HCEC 1CT (cell line): ENCODE measurements at regions not wholly inside any gene's neighbourhood (a gene's known extent, or its start where the extent isn't known, plus 50 kb on each side); places are given as distances from the start of the nearest gene placed in this dataset.

Source experiments
- DNase-seq: peaks from one replicate; pipeline ENCODE4 v3.0.0-alpha.2; 2017

GRCh38 chr5:173744551-173744950 is 128.1 kb upstream of the BOD1 start:
- no peak for DNase-seq

GRCh38 chr5:173745123-173745522 is 128.7 kb upstream of the BOD1 start:
- DNase-seq = no peak

GRCh38 chr5:173745557-173745956 is 129.1 kb upstream of the BOD1 start:
- no peak for DNase-seq

GRCh38 chr5:173746047-173746646 is 129.7 kb upstream of the BOD1 start:
- DNase-seq = no peak

- no peak for DNase-seq
Measured at GRCh38 chr5:173747876-173748275, 131.4 kb upstream of the BOD1 start.

GRCh38 chr5:173750538-173751265 is 134.3 kb upstream of the BOD1 start:
- DNase-seq = no peak

GRCh38 chr5:173751266-173751600 is 134.8 kb upstream of the BOD1 start:
- DNase-seq = no peak

- no peak for DNase-seq
Measured at GRCh38 chr5:173752653-173753052, 135.5 kb upstream of the CPEB4 start.

DNA sequence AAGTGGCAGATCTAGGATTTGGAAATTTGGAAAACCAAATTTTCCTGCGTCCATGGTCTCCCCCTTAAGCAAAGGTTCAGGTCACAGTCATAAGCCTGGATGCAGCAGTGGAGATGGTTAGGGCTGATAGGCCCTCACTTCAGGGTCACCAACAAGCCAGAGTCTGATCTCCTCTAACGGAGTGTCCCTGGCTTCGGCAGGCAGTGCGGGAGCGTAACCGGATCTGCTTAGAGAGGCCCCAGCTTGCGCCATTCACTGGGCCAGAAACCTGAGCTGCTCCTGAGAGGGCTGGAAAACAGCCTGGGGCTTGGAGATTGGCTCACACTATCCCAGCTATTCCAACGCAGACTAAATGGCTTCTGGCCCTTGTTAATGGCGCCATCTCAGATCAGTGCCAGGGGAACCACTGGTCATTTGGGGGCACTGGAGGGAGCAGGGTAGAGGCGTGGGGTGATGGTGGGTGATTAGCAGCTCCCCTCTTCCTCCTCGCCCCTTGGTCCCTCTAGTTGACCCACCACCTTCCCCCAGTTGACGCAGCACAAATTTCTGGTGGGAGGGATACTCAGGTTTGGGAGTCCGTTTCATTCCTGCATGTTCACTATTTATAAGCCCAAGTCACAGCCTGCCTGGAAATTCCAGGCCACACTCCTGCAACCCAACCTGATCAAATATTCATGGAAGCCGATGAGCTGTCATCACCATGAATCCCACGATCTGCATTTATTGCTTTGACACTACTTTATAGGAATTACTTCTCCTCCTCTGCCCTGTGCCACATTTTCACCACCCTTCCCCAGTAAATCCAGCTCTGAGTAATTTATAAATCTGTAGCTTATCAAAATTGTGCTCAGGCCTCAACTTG is 134.6 kb upstream of the CPEB4 start:
- DNase-seq = no peak

DNA sequence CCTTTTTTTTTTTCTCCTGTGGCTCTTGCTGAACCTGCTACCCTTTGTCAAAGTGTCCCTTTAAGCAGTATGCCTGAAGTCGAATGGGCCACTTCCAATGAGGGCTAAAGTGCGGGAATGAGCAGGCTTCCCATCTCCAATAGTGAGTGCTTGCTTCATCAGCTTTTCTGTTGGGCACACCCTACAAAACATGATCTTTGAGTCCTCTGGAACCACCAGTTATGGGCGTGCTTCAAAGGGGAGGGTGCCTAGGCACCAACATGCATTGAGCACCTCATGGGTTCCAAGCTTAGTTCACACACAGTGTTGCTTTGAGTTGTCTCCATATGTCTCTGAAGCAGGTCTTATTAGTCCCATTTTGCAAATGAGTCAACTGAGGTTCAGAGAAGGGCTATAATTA is 132.8 kb upstream of the CPEB4 start:
- no peak for DNase-seq

- no peak for DNase-seq
Measured at GRCh38 chr5:173757403-173758209, 130.5 kb upstream of the CPEB4 start.

DNA sequence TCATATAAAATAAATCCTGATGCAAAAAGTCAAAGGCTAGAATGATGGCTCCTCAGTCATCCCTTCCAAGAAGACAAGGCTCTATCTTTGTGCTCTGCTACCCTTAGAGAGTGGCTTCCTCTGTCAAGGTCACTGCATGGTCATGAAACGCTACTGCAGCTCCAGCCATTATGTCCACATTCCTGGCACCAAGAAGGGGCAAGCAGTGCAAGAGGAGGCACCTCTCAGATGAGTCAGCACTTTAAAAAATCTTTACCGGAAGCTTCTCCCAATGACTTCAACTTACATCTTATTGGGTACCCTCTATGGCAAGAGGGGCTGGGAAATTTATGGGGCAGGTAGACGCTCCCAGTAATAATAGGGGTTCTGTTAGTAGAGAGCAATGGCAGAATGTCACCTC is 129.5 kb upstream of the CPEB4 start:
- no peak for DNase-seq

DNA sequence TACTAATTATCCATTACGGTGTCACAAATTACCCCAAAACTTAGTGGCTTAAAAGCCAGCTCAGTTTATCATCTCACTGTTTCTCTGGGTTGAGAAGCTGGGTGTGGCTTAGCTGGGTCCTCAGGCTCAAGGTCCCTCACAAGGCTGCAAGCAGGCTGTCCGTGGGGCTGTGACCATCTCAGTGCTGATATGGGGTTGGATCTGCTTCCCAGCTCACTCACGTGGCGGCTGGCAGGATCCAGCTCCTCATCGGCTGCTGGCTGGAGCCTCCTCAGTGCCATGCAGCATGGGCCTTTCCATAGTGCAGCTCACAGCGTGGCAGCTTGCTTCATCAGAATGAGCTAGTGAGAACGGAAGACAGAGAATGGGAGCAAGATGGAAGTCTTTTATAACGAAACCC is 128.5 kb upstream of the CPEB4 start:
- DNase-seq = no peak

GRCh38 chr5:173760461-173761177 is 127.5 kb upstream of the CPEB4 start:
- DNase-seq = no peak

GRCh38 chr5:173761178-173761513 is 127.0 kb upstream of the CPEB4 start:
- no peak for DNase-seq

DNA sequence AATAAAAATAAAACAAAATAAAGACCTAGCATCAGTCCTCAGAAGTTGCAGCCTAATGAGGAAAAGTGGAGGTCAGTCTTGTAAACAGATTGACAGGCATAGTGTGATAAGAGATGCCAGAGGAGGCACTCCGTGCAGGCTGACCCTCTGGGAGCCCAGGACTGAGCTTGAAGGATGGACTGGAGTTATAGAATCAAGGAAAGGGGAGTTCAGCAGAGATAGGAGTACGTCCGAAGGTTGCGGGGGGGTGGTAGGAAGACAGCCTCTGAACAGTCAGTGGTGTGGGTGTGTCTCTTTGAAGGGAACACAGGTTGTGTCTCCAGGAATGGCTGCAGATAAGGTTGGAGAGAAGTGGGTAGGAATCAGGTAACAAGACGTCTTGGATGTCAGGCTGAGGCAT is 126.1 kb upstream of the CPEB4 start:
- no peak for DNase-seq

DNA sequence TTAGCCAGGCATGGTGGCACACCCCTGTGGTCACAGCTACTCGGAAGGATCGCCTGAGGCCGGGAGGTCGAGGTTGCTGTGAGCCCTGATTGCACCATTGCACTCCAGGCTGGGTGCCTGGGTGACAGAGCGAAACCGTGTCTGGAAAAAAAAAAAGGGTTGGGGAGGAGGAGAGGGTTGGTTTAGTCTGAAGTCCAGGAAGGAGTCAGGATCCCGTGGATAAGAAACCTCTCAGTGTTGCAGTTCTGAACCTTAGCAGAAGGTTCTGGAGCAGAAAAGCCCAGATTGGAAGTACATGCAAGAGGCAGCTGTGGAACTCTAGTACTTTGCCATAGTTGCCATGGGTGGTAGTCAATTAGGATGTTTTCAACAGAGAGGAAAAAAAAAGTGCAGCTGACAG is 125.2 kb upstream of the CPEB4 start:
- DNase-seq = no peak

- no peak for DNase-seq
Measured at GRCh38 chr5:173763410-173763809, 124.7 kb upstream of the CPEB4 start.

DNA sequence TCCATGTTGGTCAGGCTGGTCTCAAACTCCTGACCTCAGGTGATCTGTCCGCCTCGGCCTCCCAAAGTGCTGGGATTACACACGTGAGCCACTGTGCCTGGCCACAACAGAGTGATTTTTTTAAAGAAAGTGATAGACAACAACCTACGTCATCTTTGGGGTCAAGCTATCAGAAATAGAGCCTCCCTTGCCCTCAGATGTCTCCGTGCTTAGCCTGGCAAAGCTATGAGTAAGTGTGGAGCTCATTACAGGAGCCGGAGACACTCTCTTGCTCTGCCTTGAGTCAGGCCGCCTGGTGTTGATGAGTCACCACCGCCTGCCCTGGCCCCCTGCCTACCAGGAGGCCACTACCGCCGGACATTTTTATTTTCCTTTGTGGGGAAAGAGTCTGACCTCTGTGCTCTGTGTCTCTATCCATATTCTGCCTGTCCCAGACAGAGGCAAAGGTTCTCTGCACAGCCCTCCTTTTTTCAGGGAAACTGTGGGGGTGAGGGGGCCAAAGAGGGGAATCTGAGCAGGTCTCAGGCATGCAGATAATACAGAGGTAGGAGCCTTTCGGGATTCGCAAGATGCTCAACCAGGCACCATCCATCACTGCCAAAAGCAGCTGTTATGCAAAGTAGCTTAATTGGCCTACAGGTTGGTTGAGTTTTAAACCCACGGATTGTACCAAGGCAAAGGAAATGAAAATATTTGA is 123.7 kb upstream of the CPEB4 start:
- DNase-seq = peak; percentile 94

GRCh38 chr5:173765029-173765644 is 123.0 kb upstream of the CPEB4 start:
- no peak for DNase-seq

- no peak for DNase-seq
Measured at GRCh38 chr5:173765661-173766060, 122.5 kb upstream of the CPEB4 start.
